NCI-H1105 (cell line): ENCODE measurements at regions not wholly inside any gene's neighbourhood (a gene's known extent, or its start where the extent isn't known, plus 50 kb on each side); places are given as distances from the start of the nearest gene placed in this dataset.
"Not testable (repeated sequence)": the region's sequence is repeated elsewhere in the genome, so short reads cannot be mapped to it uniquely, and the experiment has no call there.

Source experiments
- DNase-seq: peaks from one replicate; lab custom pipeline; 2025; lab: John Stamatoyannopoulos, UW

DNA sequence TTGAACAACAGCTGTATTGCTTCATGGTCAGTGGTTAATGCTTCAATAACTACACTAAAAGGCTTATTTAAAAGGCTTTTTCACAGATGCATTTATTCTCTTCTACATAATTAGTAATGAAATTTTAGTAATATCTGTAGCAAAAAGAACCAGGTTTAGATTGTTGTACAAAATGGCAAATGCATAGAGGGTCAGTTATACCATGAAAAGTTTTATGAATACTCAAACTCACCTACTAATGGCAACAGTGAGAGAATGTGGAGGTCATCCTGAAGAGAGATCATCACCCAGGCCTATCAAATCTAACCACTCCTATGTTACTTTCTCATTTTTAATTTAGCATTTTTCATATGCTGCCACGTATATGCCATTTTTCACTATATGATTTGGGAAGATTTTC, 444.3 kb upstream of the CDH9 start:
- no peak for DNase-seq

DNA sequence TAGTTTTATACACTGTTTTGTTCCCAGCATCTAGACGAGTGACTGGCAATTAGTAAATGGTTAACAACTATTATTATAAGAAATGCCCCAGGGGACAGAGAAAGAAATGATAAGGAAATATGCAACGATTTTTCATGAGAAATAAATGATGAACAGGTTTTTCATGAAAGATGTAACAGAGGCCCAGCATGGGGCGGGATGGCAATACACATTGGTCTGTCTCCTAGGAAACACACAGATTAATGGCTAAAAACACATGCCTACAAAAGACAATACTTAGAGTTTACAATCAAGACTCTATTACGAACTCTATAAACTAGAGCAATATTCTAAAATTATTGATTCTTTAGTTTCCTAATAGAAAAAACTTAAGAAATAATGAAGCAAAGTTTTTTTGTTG, 441.5 kb upstream of the CDH9 start:
- no peak for DNase-seq

DNA sequence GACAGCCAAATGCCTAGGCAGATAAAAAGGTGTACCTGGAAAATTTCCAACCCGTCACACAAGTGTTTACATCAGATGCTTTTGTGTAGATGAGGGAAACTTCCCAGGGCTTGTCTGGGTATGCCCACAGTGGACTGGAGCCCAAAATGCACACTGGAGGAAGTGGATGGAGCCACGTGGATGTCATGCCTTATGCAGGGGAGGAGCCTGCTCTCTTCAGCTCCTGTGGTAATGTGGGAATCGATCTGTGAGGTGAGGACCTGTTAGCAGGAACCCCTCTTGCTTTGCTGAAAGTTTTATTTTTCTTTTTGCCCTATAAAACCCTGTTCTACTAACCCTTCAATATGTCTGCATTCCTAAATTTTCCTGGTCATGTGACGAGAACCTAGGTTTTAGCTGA, 439.2 kb upstream of the CDH9 start:
- no peak for DNase-seq

DNA sequence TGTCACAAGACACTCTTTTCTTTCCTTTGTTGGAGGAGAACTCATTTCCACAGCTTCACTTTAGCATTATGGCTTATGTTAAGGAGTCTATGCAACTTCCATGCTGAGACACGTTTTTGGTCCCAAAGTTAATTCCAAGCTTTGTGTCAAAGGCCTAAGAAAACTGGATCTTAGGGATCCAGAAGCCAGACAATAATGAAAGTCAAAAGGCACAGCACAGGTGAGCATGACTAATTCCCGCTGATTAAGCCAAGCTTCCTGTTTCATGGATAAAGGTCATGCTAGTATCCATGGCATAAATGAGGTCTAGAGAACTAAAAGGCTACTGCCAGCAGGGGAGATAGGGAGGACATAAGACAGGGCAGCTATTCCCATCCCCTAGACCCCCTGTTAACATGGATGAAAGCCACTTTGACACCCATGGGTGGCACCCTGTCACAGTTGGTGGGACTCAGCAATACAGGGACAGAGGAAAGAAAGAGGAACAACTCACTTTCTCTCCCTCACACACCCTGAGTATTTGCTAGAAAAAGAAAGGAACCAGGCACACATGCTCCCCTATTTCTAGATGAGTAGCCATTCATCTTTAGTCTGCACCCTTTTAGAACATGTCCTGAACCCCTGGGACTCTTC, 438.1 kb upstream of the CDH9 start:
- no peak for DNase-seq

DNA sequence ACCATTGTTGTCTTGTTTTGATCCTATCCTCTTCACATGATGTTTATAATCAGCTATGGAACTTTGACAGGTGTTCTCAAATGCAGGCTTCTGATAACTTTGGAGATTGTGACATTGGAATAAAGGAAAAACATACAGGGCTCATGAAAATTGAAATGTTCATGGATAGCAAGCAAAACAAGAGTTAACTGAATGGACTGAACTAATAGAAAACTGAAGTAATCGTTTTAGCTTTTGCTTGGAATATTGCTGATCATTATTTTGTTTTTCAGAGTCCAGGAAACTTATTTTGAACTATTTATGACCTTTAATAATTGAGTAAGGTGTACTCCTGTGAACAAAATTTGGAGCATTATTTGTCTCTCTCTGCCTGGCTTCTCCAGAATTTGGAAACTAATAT, 436.7 kb upstream of the CDH9 start:
- DNase-seq: no peak

DNA sequence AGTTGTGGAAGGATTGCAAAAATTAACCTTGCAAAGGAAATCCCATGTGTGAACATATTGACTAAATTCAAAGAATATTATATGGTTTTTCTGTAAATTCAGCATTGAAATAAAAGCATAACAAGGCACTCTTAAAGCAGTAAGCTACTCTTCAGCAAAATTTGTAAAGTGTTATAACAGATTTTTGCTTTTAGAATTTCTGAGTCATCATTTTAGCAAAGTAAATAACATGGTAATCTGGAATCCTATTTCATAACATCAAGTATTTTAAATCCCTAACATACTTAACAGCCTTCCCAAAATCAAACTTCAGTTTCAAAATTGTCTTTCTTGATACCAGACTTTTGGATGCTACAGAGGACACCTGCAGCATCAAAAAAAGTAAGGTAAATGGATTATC, 436.0 kb upstream of the CDH9 start:
- no peak for DNase-seq

DNA sequence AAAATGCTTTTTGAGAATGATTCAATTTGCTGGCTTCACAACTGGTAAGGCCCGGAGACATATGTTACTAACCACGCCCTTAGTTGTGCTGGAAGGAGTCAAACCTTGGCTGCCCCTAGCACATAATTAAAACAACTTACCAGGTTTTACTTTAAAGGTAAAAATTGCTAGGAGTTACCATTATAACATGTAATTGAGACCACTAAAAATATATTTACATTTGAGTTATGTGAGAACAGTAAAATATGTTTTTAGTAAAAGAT, 435.6 kb upstream of the CDH9 start:
- no peak for DNase-seq

DNA sequence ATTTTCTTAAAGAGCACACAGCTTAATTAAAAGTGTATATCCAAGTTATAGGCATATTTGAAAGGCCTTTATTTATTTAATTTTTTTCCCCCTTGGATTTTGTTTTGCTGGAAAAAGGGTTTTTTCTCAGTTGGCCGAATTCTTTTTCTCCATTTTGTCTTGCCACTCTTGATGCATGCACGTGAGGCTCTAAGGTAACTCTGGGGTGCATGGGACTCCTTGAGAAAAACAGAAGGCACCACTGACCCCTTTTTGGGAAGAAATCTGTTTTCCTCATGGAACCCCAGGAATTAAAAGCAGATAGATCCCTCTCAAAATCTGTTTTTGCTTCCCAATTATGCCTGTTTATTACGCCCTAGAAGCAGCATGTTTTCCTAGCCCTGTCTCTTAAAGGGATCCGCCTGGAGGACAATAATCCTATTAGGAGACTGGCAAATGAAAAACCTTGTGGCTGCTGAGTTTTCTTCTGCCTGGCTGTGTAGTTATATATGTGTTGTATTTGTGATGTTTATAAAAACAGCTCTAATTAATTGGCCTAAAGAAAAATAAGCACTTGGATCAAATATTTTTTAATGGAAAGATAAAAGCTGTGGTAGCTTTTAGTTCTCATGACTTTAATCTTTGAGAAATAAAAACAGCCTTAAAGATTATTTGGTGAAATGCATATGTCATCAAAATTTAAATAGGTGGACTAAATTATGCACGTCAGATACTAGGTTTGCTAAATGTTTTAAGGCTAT, 435.1 kb upstream of the CDH9 start:
- DNase-seq: no peak

DNA sequence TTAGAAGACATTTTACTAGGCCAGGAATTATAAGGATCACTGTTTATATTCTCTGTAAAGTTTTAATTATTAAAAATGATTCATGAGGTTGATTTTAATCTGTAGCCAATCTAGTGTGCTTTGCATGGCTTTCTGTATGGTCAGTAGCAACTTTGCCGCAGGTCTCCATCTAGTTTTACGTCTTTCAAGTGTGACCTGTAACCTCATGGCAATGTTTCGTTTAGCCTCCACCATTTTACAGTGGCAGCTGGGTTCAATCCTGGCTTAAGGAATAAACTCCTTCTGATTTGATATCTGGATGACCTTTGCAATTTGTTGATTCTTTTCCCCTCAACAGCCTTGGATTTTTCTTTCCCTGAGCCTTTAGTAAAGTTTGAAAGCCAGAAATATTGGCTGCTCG, 434.5 kb upstream of the CDH9 start:
- DNase-seq: no peak

DNA sequence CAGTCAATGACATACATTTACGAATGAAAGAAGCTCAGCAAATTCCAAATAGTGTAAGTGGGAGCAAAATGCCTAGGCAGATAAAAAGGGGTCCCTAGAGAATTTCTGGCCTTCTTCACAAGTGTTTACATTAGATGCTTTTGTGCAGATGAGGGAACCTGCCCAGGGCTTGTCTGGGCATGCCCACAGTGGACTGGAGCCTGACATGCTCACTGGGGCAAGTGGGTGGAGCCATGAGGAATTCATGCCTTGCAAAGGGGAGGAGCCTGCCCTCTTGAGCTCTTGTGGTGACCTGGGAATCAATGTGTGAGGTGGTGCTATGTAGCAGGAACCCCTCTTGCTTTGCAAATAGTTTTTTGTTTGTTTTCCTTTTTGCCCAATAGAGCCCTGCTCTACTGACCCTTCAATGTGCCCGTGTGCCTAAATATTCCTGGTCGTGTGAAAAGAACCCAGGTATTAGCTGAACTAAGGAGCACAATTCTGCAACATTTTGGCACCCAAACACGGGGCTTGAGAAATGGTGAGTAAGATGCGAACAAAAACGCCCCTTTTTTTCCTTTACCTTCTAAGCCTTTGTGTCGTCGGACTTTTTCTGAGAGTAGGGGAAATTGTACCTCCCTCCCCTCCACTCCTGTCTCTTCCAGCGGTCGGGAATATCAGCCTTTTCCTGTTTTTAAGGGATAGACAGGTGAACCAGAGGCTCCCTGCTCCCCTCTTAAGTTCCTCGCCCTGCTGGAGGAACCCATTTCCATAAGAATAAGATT, 433.8 kb upstream of the CDH9 start:
- no peak for DNase-seq

DNA sequence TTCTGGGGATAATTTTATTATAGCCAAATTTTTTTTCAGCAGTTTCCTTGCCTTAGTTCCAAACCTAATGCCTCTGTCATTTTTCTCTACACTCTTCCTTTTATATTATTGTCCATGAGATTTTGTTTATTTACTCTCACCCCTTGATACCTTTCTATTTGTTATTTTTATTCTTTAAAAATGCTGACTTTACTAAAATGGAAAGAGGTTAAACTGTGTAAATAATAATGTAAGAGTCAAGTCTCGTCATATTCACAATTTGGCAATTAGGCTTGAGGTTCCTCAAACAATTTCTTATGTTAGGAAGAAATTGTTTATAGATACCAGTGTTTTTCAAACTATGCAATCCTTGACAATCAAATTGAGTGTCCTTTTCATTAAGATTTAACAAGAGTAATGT, 428.6 kb upstream of the CDH9 start:
- no peak for DNase-seq

DNA sequence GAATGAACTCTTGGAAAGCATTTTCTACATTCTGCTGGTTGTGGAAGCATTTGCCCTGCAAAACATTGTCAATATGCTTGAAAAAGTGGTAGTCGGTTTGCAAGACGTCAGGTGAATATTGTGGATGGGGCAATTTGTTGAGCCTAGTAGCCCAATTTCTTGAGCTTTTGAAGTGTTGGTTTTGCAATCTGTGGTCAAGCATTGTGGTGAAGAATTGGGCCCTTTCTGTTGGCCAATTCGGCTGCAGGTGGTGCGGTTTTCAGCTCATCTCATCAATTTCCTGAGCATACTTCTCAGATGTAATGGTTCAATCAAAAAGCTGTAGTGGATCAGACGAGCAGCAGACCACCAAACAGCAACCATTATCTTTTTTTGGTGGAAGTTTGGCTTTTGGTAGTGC, 426.8 kb upstream of the CDH9 start:
- DNase-seq: no peak

DNA sequence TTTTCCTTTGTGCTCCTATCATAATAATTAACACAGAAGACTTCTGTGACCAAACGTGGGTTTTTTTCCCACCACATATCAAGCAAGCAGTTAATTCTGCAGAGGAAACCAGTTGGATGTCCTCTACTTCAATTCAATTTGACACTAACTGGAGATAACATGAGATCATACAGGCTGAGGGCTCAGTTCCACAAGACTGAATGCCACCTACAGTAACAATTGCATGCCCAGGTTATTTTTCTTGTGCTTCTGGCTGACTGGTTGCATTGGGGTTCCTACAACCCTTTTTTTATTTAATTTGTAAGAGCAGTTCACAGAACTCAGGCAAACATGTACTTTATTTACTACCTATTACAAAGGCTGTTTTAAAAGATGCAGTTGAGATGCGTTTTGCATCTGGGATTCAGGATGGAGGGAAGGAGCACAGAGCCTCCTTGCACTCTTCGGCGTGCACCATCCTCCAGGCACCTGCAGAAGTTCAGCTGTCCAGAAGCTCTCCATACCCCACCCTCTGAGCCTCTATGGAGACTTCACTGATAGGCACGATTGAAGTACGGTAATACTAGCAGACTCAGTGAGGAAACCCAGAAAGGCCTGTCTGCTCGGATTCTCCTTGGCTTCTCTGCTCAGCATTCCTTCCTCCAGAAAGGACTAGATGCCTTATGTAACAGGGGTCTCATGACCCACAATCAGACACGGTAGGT, 425.2 kb upstream of the CDH9 start:
- no peak for DNase-seq

DNA sequence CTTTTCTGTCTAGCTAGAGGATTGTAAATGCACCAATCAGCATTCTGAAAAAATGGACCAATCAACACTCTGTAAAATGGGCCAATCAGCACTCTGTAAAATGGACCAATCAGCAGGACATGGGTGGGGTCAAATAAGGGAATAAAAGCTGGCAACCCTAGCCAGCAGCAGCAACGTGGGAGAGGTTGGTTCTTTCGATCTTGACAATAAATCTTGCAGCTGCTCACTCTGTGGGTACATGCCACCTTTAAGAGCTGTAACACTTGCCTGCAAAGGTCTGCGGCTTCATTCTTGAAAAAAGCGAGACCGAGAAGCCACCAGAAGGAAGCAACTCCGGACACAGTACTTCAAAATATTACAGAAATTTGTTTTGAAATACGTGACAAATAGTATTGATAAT, 424.6 kb upstream of the CDH9 start:
- no peak for DNase-seq

DNA sequence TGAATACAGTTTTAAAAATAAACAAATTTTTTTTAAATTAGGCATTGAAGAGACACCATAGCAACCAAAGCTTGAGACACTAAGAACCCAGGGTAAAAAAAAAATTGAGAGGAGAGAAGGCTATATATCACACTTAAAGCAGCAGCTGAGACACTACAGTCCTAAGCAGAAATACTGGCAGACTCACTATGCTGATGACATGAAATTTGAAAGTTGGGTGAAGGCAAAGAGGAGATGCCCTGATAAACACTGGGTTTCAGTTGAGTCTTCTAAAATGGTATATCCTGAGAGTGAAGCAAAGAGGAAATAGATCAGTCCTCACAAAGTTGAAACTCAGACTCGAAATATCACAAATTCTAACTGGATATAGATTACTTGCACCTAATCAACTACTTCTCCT, 419.9 kb upstream of the CDH9 start:
- no peak for DNase-seq

DNA sequence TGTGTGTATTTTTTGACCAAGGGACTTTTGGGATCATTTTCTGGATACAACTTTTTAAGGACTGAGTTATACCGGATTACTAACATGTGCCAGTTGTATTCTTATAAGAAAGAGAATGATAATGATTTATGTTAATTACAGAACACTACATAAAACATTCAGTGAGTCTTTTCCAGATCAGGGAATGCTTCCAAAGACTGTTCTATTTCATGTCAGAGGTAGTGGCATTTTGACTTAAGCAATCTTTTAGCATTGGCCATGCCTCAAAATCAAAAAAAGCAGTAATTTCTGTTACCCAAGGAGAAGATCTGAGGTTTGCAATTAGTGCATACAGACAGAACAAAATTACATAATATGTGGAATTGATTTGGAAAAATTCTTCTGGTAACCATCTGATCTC, 413.0 kb upstream of the CDH9 start:
- no peak for DNase-seq

DNA sequence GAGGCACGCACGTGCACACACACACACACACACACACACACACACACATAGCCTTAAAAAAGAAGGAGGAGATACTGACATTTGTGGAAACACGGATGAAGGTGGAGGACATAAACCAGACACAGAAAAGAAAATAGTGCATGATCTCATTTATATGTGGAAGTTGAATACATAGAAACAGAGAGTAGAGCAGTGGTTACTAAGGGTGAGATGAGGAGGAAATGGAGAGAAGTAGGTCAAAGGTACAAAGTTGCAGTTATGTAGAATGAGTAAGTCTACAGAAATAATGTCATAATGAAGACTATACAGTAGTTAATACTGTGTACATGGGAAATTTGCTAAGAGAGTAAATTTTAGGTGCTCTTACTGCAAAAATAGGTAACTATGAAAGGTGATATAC, 412.2 kb upstream of the CDH9 start:
- no peak for DNase-seq

DNA sequence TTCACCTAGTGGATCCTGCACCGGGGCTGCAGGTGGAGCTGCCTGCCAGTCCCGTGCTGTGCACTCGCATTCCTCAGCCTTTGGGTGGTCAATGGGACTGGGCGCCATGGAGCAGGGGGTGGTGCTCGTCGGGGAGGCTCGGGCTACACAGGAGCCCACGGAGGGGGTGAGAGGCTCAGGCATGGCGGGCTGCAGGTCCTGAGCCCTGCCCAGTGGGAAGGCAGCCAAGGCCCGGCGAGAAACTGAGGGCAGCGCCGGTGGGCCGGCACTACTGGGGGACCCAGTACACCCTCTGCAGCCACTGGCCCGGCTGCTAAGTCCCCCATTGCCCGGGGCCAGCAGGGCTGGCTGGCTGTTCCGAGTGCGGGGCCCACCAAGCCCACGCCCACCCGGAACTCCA, 401.0 kb upstream of the CDH9 start:
- not testable (repeated sequence) for DNase-seq

DNA sequence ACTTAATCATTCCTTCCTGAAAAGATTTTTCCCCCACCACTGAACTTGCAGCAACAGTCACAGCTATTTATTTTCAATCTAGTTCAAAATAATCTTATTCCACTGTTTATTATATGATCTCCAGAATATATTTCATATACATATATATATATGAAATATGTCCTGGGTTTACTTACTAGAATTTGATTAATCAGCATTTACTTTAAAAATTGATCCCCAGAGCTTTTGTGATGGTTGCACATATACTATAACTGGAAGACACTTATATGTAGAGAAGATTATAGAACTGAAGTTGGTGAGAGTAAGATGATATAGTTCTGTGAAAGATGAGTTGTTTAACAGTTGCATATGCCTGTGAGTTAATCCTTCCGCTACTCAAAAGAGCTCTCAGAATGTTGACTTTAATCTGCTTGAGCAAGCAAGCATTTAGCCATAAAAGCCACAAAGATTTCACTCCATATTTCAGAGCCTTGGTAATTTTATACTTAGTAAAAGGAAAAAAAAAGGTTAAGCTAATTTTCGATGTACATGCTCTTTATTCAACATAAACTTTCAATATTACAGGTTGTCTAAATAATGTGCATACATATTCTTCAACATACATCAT, 399.3 kb upstream of the CDH9 start:
- DNase-seq: no peak

DNA sequence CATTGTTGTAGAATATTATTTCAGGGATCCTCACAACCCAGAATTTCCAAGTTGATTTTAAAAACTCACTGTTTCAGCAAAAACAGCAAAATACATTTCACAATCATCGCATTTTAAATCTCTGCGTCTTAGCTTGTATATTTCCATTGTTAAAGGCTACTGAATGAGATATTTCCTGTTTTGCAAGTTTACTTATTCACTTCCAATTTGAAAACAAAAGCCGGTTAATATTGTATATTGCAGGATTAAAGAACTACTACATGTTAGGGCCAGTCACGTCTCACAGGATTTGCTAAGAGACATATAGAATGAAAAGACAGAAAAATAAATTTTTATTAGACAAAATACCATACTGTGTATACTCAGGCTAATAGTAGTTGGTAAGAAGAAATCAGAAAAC, 395.9 kb upstream of the CDH9 start:
- DNase-seq: no peak

DNA sequence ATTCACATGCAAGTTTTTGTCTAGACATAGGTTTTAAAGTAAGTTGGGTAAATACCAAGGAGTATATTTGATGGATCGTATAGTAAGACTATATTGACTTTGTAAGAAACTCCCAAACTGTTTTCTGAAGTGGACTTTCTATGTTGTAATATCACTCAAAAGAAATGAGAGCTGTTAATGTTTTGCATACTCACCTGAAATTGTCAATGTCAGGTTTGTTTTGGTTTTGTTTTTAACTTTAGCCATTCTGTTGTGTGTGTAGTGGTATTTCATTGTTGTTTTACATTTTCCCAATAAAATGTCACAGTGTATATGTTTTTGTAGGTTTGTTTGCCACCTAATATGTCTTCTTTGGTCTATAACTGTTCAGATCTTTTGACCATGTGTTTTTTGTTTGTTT, 375.7 kb upstream of the CDH9 start:
- DNase-seq: no peak

DNA sequence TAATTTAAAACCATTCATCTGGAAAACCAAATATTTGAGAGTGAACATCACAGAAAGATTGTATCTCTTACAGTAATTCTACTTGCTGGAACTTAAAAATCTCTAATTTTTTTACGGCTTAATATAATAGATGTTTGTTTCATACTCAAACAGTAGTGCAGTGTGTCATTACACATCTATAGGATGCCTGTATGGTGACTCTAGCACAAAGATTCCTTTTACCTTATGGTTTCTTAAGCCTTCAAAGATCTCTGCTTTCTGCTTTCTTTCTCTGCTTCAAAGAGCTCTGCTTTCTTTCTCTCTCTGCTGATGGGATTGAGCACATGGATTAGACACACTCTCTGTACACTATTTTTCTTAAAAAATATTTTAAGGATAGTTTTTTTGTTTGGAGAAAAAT, 374.0 kb upstream of the CDH9 start:
- DNase-seq: no peak

DNA sequence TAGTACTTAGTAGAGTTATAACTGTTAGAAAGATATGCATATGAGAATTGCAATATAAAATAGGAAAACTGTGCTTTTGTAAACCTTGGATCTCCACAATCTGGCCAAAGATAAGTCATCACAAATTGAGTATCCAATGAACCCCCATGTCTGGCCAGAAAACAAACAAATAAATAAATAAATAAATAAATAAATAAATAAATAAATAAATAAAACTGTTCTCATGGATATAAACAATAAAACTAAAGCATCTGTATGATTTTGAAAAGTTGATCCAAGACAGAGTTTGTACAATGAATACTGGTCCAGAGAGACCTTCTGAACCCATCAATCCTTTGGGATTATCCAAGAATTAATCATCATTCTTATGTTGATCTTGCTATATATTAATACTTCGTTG, 367.6 kb upstream of the CDH9 start:
- DNase-seq: no peak
